Panc1 (cell line): ENCODE measurements at regions not wholly inside any gene's neighbourhood (a gene's known extent, or its start where the extent isn't known, plus 50 kb on each side); places are given as distances from the start of the nearest gene placed in this dataset.

ENCODE experiments used
- ATAC-seq: fragments of 200-7000 bp; cut with Tn5 transposase; 2 replicates; pipeline ENCODE4 v1.9.1; 2020; ENCODE audit warnings: mild to moderate bottlenecking, moderate library complexity
- BruUV-seq: library from RNA; stranded (reverse); fragments of 400-500 nt; replicated peaks from 2 replicates; lab custom pipeline; 2021; lab: Mats Ljungman, UMichigan
- CTCF ChIA-PET: fragments of 300-600 bp; sonication (Branson Sonifier 250); formaldehyde crosslinking; loops from one replicate; lab custom pipeline; 2022; ENCODE audit warnings: antibody characterized with exemption; lab: Charles Lee
- POLR2A ChIA-PET: fragments of 300-600 bp; sonication (Branson Sonifier 250); formaldehyde crosslinking; loops from one replicate; lab custom pipeline; 2022; ENCODE audit warnings: antibody characterized with exemption; lab: Charles Lee
- DNase-seq: peaks from one replicate; pipeline ENCODE4 v3.0.0-alpha.2; 2010; ENCODE audit warnings: low read depth, low spot score
- H3K27ac ChIP-seq: 2 replicates; pipeline ENCODE4 v1.5.1; 2011; ENCODE audit warnings: mild to moderate bottlenecking, low read length, inconsistent platforms
- H3K27me3 ChIP-seq: fragments of 200-500 bp; sonication (Bioruptor generic); 2 replicates; pipeline ENCODE4 v1.6.0; 2014; ENCODE audit warnings: low read length, inconsistent platforms; ENCODE audit not compliant: control insufficient read depth, insufficient read depth
- H3K36me3 ChIP-seq: fragments of 200-500 bp; sonication (Bioruptor generic); 2 replicates; pipeline ENCODE4 v1.5.1; 2014; ENCODE audit warnings: inconsistent platforms, mild to moderate bottlenecking, low read length, moderate library complexity; ENCODE audit not compliant: control insufficient read depth, insufficient read depth
- H3K4me1 ChIP-seq: 2 replicates; pipeline ENCODE4 v1.5.1; 2011; ENCODE audit warnings: inconsistent platforms, mild to moderate bottlenecking, low read length, moderate library complexity; ENCODE audit not compliant: control insufficient read depth, insufficient read depth
- H3K4me3 ChIP-seq, 2 experiments: 2 replicates each; pipeline ENCODE4 v1.5.1; 2011 to 2012; ENCODE audit warnings: low read depth in 2 of 2, low read length in 2 of 2, mild to moderate bottlenecking in 2 of 2, inconsistent platforms in 1 of 2, moderate library complexity in 1 of 2
- H3K9me3 ChIP-seq: fragments of 200-500 bp; sonication (Bioruptor generic); 2 replicates; pipeline ENCODE4 v1.5.1; 2014; ENCODE audit warnings: low read depth, mild to moderate bottlenecking, inconsistent platforms, low read length, moderate library complexity; ENCODE audit not compliant: control insufficient read depth, insufficient read depth
- CTCF ChIP-seq: fragments of 450-650 bp; IDR thresholded peaks from 2 replicates; pipeline ENCODE4 v1.5.1; 2017; ENCODE audit warnings: mild to moderate bottlenecking
- POLR2AphosphoS5 ChIP-seq: IDR thresholded peaks from 2 replicates; pipeline ENCODE4 v1.6.1; 2012; ENCODE audit warnings: mild to moderate bottlenecking, low read depth, low read length, moderate library complexity
- REST ChIP-seq, 2 experiments: IDR thresholded peaks; 2 replicates each; pipeline ENCODE4 v1.6.1; 2011 to 2012; ENCODE audit warnings: low read depth in 2 of 2, control low read depth in 1 of 2, low read length in 1 of 2, mild to moderate bottlenecking in 1 of 2, moderate library complexity in 1 of 2; ENCODE audit not compliant: insufficient read depth in 1 of 2
- SIN3A ChIP-seq: IDR thresholded peaks from 2 replicates; pipeline ENCODE4 v1.6.1; 2012; ENCODE audit warnings: low read depth, mild to moderate bottlenecking, low read length, moderate library complexity, borderline replicate concordance; ENCODE audit not compliant: insufficient read depth
- TCF7L2 ChIP-seq: IDR thresholded peaks from 2 replicates; pipeline ENCODE4 v1.6.1; 2011; ENCODE audit warnings: mild to moderate bottlenecking, low read depth, low read length, inconsistent platforms
- in situ Hi-C: cut with HindIII; loops from 2 replicates; pipeline ENCODE4 v1.10.0; 2016; ENCODE audit warnings: low sequenced_read_pairs, low pct_unique_long_range_greater_than_20kb
- intact Hi-C: fragments of 100-400 bp; cut with micrococcal nuclease; formaldehyde crosslinking; loops from one replicate; pipeline ENCODE4 v1.10.0; 2022; ENCODE audit not compliant: unreplicated experiment

GRCh38 chr3:59256230-59256629, 206.4 kb upstream of the CFAP20DC start:
- CTCF ChIA-PET, result no interaction called here
- in situ Hi-C loops (no loop called here), intact Hi-C loops (no loop called here)
- no peak overlapping the region for H3K27ac ChIP-seq
- no peaks in the 10 kb centered on the region; the same call in 1 of the 2 replicates for H3K27me3 ChIP-seq
- BruUV-seq, result no TSS peak
- no peaks in the 10 kb centered on the region for H3K9me3 ChIP-seq
- no peaks in the 10 kb centered on the region for H3K36me3 ChIP-seq
- H3K4me1 ChIP-seq, result no peaks in the 10 kb centered on the region
- POLR2A ChIA-PET, result no interaction called here
- H3K4me3 ChIP-seq, result no peak overlapping the region
- ATAC-seq (no peak), DNase-seq (no peak)
- TF ChIP-seq POLR2AphosphoS5 (no peak), TCF7L2 (no peak), CTCF (no peak), REST (IDR thresholded peaks at IDR 0.05; ENCODE audit: insufficient read depth in 1 of 2, low read depth in 2 of 2, low read length in 1 of 2) (no peak), SIN3A (no peak)

GRCh38 chr3:59254976-59255375, 205.2 kb upstream of the CFAP20DC start:
- TF ChIP-seq TCF7L2, result no peak
- TF ChIP-seq REST (IDR thresholded peaks at IDR 0.05; ENCODE audit: insufficient read depth in 1 of 2, low read depth in 2 of 2, low read length in 1 of 2), result no peak
- TF ChIP-seq SIN3A, result no peak
- no peak for TF ChIP-seq CTCF
- TF ChIP-seq POLR2AphosphoS5, result no peak
- H3K27ac ChIP-seq, result no peak overlapping the region
- H3K27me3 ChIP-seq, result no peaks in the 10 kb centered on the region; the same call in 1 of the 2 replicates
- no TSS peak for BruUV-seq
- intact Hi-C loops, result no loop called here
- H3K36me3 ChIP-seq, result no peaks in the 10 kb centered on the region
- ATAC-seq (no peak), DNase-seq (no peak)
- no peaks in the 10 kb centered on the region for H3K9me3 ChIP-seq
- H3K4me3 ChIP-seq, result no peak overlapping the region
- H3K4me1 ChIP-seq, result no peaks in the 10 kb centered on the region
- in situ Hi-C loops, result no loop called here
- POLR2A ChIA-PET, result no interaction called here
- CTCF ChIA-PET, result no interaction called here
